Activated naive CD4-positive, alpha-beta T cell treated with anti-CD3 and anti-CD28 coated beads, Interleukin-2, amount 10 ng/mL, durations not matched to agents 7 days and 5 days (primary cell): ENCODE measurements at regions not wholly inside any gene's neighbourhood (a gene's known extent, or its start where the extent isn't known, plus 50 kb on each side); places are given as distances from the start of the nearest gene placed in this dataset.

Experiments used
- CTCF ChIA-PET: fragments of 350-600 bp; sonication (Branson Sonifier 250); formaldehyde crosslinking; loops from one replicate; lab custom pipeline; 2021; ENCODE audit warnings: antibody characterized with exemption; lab: Charles Lee
- DNase-seq: peaks from one replicate; pipeline ENCODE4 v3.0.0-alpha.2; 2020
- H3K27ac Mint-ChIP-seq: one replicate; pipeline ENCODE4 v1.8.0; 2021; ENCODE audit warnings: mild to moderate bottlenecking, moderate library complexity, mixed read lengths
- H3K27me3 Mint-ChIP-seq: one replicate; pipeline ENCODE4 v1.8.0; 2021; ENCODE audit warnings: mild to moderate bottlenecking, mixed read lengths
- H3K36me3 Mint-ChIP-seq: one replicate; pipeline ENCODE4 v1.8.0; 2021; ENCODE audit warnings: mixed read lengths
- H3K4me1 Mint-ChIP-seq: one replicate; pipeline ENCODE4 v1.8.0; 2021; ENCODE audit warnings: mixed read lengths
- H3K4me3 Mint-ChIP-seq: one replicate; pipeline ENCODE4 v1.8.0; 2021; ENCODE audit warnings: mild to moderate bottlenecking, moderate library complexity, mixed read lengths
- H3K9me3 Mint-ChIP-seq: one replicate; pipeline ENCODE4 v1.8.0; 2021; ENCODE audit warnings: mixed read lengths

- Mint-ChIP-seq H3K27me3 (no peaks in the 10 kb centered on the region), H3K9me3 (peaks cover 3% of the 10 kb centered on the region), H3K36me3 (no peaks in the 10 kb centered on the region), H3K4me3 (no peak overlapping the region), H3K27ac (no peak overlapping the region), H3K4me1 (no peaks in the 10 kb centered on the region)
- CTCF ChIA-PET, result no interaction called here
- no peak for DNase-seq
Observed at GRCh38 chr4:104129243-104129642, 365.5 kb downstream of the CXXC4 start.

DNA sequence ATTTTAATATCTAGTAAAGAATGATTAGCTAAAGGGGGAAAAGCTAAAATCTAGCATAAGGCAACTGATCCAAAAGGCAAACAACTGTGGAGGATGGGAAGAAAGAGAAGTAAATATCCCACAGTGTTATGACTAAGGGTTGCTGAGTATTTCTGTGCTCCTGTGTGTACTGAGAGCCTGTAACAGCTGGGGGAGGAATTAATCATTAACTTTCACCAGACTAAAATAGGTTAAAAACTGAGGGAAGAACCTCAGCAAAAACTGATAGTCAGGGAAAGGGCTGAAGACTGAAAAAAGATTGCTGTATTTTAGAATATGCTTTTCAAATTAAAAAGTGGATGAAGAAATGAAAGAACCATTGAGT lies 365.9 kb downstream of the CXXC4 start:
- H3K36me3 Mint-ChIP-seq, result no peaks in the 10 kb centered on the region
- no peak overlapping the region for H3K27ac Mint-ChIP-seq
- H3K27me3 Mint-ChIP-seq, result no peaks in the 10 kb centered on the region
- no peak overlapping the region for H3K4me3 Mint-ChIP-seq
- no peaks in the 10 kb centered on the region for H3K4me1 Mint-ChIP-seq
- no peak for DNase-seq
- peaks cover 3% of the 10 kb centered on the region for H3K9me3 Mint-ChIP-seq
- CTCF ChIA-PET, result no interaction called here

DNA sequence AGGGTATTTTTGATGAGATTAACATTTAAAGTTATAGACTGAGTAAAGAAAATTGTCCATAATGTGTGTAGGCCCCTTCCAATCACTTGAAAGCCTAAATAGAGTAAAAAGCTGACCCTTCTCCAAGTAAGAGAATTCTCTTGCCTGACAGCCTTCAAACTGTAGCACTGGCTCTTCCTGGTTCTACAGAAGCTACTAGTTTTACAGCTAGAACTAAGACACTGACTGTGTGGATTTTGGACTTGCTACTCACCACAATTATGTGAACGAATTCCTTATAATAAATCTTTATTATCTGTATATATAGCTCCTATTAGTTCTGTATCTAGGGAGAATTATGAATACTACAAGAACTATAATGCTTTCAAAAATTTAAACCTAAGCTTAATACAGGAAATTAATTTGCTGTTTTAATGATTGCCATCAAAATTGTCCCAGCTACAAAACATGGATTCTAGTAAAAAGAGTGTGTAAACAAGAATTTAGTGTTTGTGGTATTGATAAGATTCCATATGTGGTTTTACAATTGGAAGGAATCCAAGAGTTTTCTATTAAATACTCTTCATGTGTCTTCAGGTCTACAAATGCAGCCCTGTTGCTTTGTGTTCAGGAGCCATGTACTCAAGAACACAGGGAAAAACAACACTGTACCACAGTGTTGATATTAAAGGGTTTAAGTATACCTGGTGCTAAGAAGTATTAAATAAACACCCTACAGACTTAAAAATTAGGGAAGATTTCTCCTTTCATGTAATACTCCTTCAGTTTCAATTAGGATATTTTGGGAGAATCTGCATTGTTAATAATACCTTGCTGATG lies 366.5 kb downstream of the CXXC4 start:
- H3K4me3 Mint-ChIP-seq, result no peak overlapping the region
- H3K4me1 Mint-ChIP-seq, result no peaks in the 10 kb centered on the region
- no peak for DNase-seq
- CTCF ChIA-PET, result no interaction called here
- no peaks in the 10 kb centered on the region for H3K36me3 Mint-ChIP-seq
- no peak overlapping the region for H3K27ac Mint-ChIP-seq
- no peaks in the 10 kb centered on the region for H3K27me3 Mint-ChIP-seq
- peaks cover 1% of the 10 kb centered on the region for H3K9me3 Mint-ChIP-seq

DNA sequence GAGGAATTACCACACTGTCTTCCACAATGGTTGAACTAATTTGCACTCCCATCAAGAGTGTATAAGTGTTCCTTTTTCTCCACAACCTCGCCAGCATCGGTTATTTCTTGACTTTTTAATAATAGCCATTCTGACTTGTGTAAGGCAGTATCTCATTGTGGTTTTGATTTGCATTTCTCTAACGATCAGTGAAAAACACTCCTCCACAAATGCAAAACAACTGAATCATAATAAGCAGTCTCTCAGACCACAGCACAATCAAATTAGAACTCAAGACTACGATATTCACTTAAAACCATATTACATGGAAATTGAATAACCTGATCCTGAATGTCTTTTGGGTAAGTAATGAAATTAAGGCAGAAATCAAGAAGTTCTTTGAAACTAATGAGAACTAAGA lies 371.7 kb downstream of the CXXC4 start:
- Mint-ChIP-seq H3K27me3 (no peaks in the 10 kb centered on the region), H3K4me3 (no peak overlapping the region), H3K27ac (no peak overlapping the region), H3K36me3 (no peaks in the 10 kb centered on the region), H3K4me1 (no peaks in the 10 kb centered on the region), H3K9me3 (no peaks in the 10 kb centered on the region)
- CTCF ChIA-PET, result no interaction called here
- no peak for DNase-seq

DNA sequence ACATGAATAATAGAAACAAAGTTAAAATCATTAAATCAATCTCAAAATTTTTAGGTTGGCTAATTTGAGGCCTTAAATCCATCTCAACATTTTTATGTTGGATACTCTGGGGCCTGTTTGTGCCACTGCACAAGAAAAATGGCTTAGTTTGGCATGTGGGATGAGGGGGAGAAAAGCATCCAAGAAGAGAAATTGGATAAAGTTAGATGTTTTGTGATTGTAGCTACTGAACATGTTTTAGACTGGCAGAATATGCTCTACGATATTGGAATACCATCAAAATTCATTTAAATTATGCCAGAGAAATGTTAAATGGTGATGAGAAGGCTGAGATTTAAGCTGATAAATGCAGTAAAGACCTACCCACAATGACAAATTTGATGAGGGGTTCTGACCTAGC lies 376.9 kb downstream of the CXXC4 start:
- no peak for DNase-seq
- Mint-ChIP-seq H3K9me3 (peaks cover 11% of the 10 kb centered on the region), H3K4me1 (no peaks in the 10 kb centered on the region), H3K36me3 (no peaks in the 10 kb centered on the region), H3K27ac (no peak overlapping the region), H3K27me3 (no peaks in the 10 kb centered on the region), H3K4me3 (no peak overlapping the region)
- CTCF ChIA-PET, result no interaction called here

GRCh38 chr4:104113850-104114249 lies 380.8 kb downstream of the CXXC4 start:
- peaks cover 15% of the 10 kb centered on the region for H3K9me3 Mint-ChIP-seq
- DNase-seq, result no peak
- CTCF ChIA-PET, result no interaction called here
- H3K27me3 Mint-ChIP-seq, result no peaks in the 10 kb centered on the region
- H3K4me3 Mint-ChIP-seq, result no peak overlapping the region
- no peaks in the 10 kb centered on the region for H3K36me3 Mint-ChIP-seq
- H3K4me1 Mint-ChIP-seq, result no peaks in the 10 kb centered on the region
- no peak overlapping the region for H3K27ac Mint-ChIP-seq

GRCh38 chr4:104099141-104099540 lies 379.4 kb upstream of the TACR3 start:
- Mint-ChIP-seq H3K4me3 (no peak overlapping the region), H3K4me1 (no peaks in the 10 kb centered on the region), H3K27me3 (no peaks in the 10 kb centered on the region), H3K27ac (no peak overlapping the region), H3K9me3 (peaks cover 14% of the 10 kb centered on the region), H3K36me3 (no peaks in the 10 kb centered on the region)
- CTCF ChIA-PET, result no interaction called here
- DNase-seq, result no peak

DNA sequence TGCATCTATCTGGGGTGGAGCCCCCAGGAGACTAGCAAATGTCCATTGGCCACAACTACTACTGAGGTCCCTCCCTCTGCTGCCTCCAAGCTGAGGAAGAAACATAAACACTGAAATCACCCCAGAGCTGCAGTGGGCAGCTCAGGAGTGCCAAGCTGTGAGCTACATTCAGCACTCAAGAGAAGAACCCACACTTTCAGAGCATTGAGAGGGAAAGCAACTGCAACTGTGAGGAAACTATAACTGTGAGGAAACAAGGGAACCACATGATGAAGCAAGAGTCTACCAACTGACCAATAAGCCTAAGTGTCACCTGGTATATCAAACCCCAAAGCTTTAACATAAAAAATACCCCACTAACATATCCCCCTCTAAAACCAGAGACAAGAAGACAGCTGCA lies 373.5 kb upstream of the TACR3 start:
- Mint-ChIP-seq H3K9me3 (peaks cover 6% of the 10 kb centered on the region), H3K4me3 (no peak overlapping the region), H3K36me3 (no peaks in the 10 kb centered on the region), H3K27me3 (no peaks in the 10 kb centered on the region), H3K4me1 (no peaks in the 10 kb centered on the region), H3K27ac (no peak overlapping the region)
- no peak for DNase-seq
- CTCF ChIA-PET, result no interaction called here

DNA sequence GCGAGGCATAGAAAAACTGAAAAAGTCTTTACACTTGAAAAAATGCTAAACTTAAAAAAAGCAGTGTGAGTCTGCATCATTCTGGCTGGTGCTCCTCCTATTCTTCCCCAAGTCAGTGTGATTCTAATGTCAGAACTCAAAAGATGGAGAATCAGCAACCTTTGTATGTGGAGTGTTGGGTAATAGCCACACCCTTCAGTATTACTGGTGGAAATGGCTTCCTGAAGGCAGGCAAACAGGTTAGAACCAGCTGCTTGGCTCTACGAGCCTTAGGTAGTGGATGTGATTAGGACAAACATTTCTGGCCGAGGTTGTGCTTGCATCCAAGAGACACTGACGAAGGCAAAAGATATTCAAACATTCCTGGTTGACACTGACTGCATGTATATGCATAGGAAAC lies 353.4 kb upstream of the TACR3 start:
- no peak for DNase-seq
- Mint-ChIP-seq H3K9me3 (no peaks in the 10 kb centered on the region), H3K27me3 (no peaks in the 10 kb centered on the region), H3K27ac (no peak overlapping the region), H3K36me3 (no peaks in the 10 kb centered on the region), H3K4me1 (no peaks in the 10 kb centered on the region), H3K4me3 (no peak overlapping the region)
- CTCF ChIA-PET, result interaction anchor here (0.6 kb wide), 1 partner anchor 651 kb away, joined by 3 read pairs; no protein-coding TSS in a partner anchor

GRCh38 chr4:104066533-104066932 lies 346.7 kb upstream of the TACR3 start:
- CTCF ChIA-PET, result interaction anchor here (1.8 kb wide), 1 partner anchor 794 kb away, joined by 7 read pairs; no protein-coding TSS in a partner anchor
- DNase-seq, result no peak
- no peak overlapping the region for H3K4me3 Mint-ChIP-seq
- H3K36me3 Mint-ChIP-seq, result no peaks in the 10 kb centered on the region
- H3K4me1 Mint-ChIP-seq, result no peaks in the 10 kb centered on the region
- H3K9me3 Mint-ChIP-seq, result no peaks in the 10 kb centered on the region
- no peak overlapping the region for H3K27ac Mint-ChIP-seq
- H3K27me3 Mint-ChIP-seq, result no peaks in the 10 kb centered on the region

DNA sequence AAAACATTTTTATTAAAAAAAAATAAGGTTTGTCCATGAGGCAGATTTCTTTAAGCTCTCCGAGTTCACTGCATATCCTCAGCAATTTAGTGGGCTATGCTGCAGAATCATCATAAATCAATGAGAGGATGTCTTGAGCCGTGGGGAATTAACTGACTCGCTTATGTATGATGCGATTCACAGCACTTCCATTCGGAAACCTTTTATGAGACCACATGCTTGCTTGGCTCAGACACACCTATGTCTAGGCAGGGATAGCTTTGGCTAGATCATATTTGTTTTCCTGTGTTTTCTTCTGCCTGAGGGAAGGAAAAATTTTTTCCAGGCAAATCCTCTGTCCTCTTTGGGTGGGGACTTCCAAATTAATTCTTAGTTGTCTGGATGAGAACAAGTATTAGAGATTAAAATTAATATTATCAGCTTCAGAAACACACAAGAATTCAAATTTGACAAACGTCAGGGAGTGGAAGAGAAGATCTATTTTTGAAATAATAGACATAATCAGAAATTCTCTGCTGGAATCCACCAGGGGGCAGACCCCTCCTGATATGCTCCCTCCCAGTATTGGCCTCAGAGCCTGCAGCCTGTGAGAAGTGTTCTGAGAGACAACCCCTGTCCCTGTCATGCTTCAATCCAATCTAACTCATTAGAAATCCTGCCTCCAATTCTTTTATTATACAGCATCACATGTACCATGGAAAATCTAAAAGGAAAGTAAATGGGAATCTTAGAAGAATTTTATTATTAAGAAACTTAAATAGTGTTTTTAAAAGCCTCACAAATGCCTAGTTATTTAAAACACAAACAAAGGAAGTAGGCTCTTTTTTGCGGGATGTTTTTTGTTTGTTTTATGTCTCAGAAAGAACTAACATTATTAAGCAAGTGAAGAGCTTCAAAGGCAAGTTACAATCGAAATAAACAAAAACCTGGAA lies 345.1 kb upstream of the TACR3 start:
- CTCF ChIA-PET, result interaction anchor here (1.1 to 1.8 kb wide), 3 partner anchors 9 to 796 kb away, joined by 3 to 7 read pairs (median 3); no protein-coding TSS in a partner anchor
- no peaks in the 10 kb centered on the region for H3K36me3 Mint-ChIP-seq
- H3K27me3 Mint-ChIP-seq, result no peaks in the 10 kb centered on the region
- H3K9me3 Mint-ChIP-seq, result no peaks in the 10 kb centered on the region
- DNase-seq, result no peak
- H3K27ac Mint-ChIP-seq, result no peak overlapping the region
- no peak overlapping the region for H3K4me3 Mint-ChIP-seq
- no peaks in the 10 kb centered on the region for H3K4me1 Mint-ChIP-seq

DNA sequence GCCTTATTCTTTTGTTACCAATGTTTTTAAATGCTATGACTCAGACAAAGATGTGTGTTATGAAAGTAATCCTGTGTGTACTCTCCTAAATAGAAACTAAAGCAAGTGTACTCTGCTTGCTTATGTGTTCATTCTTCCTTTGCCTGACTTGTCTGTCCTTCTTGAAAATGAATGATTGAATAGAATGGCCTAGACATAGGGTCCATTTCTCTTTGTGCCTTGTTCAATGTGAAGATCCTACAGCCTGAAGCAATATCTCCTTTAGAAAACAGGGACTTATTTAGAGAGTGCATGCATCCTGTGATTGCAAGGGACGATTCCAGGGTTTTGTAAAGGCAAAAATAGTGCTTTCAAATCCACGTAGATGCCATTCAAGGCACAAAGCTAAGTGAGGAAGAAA lies 343.6 kb upstream of the TACR3 start:
- Mint-ChIP-seq H3K27ac (no peak overlapping the region), H3K36me3 (no peaks in the 10 kb centered on the region), H3K4me1 (no peaks in the 10 kb centered on the region), H3K9me3 (no peaks in the 10 kb centered on the region), H3K4me3 (no peak overlapping the region), H3K27me3 (no peaks in the 10 kb centered on the region)
- DNase-seq, result no peak
- CTCF ChIA-PET, result no interaction called here

DNA sequence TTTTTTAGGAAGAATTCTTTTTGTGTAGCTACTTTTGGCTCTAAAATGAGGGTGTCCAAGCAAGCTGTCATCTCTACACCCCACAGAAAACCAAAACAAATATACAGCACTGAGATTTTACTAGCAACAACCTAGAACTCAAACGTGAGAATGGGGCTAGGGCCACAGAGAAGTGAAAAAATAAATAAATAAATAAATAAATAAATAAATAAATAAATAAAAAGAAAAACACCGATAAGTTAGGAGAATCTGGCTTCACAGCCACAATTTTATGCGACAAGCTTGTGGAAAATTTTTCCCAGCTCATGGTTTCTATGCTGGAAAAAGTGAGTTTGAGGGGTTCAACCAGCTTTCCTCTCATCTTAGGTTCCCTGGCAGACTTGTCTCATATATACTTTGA lies 324.6 kb upstream of the TACR3 start:
- no peak for DNase-seq
- no peaks in the 10 kb centered on the region for H3K27me3 Mint-ChIP-seq
- CTCF ChIA-PET, result no interaction called here
- no peaks in the 10 kb centered on the region for H3K4me1 Mint-ChIP-seq
- peaks cover 1% of the 10 kb centered on the region for H3K9me3 Mint-ChIP-seq
- H3K27ac Mint-ChIP-seq, result no peak overlapping the region
- H3K36me3 Mint-ChIP-seq, result no peaks in the 10 kb centered on the region
- H3K4me3 Mint-ChIP-seq, result no peak overlapping the region

- no peaks in the 10 kb centered on the region for H3K4me1 Mint-ChIP-seq
- H3K4me3 Mint-ChIP-seq, result no peak overlapping the region
- DNase-seq, result no peak
- no peaks in the 10 kb centered on the region for H3K36me3 Mint-ChIP-seq
- CTCF ChIA-PET, result no interaction called here
- no peak overlapping the region for H3K27ac Mint-ChIP-seq
- no peaks in the 10 kb centered on the region for H3K27me3 Mint-ChIP-seq
- H3K9me3 Mint-ChIP-seq, result no peaks in the 10 kb centered on the region
Observed at GRCh38 chr4:104032896-104033295, 313.1 kb upstream of the TACR3 start.

DNA sequence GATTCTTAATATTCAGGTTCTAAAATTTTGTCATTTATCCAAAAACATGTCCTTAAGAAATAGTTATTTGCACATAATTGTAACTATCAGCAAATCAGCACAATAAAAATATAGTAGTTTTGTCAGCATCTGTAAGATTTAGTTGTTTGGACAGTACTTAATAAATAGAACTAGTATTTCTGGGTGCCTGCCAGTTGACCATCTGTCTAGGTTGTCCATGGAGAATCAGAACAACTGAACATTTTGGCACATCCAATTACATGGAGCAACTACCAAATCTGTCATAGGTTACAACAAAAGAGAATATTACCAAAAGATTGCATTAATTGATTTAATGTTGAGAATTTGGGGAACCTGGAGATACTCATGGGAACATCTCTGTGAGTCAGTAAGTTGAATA lies 305.5 kb upstream of the TACR3 start:
- no peaks in the 10 kb centered on the region for H3K36me3 Mint-ChIP-seq
- no peak for DNase-seq
- no peaks in the 10 kb centered on the region for H3K9me3 Mint-ChIP-seq
- no peaks in the 10 kb centered on the region for H3K4me1 Mint-ChIP-seq
- no peaks in the 10 kb centered on the region for H3K27me3 Mint-ChIP-seq
- no peak overlapping the region for H3K27ac Mint-ChIP-seq
- H3K4me3 Mint-ChIP-seq, result no peak overlapping the region
- CTCF ChIA-PET, result no interaction called here
